HG03064 (cell line): ENCODE measurements at regions not wholly inside any gene's neighbourhood (a gene's known extent, or its start where the extent isn't known, plus 50 kb on each side); places are given as distances from the start of the nearest gene placed in this dataset.
"Not testable (repeated sequence)": the region's sequence is repeated elsewhere in the genome, so short reads cannot be mapped to it uniquely, and the experiment has no call there.

Source experiments
- ATAC-seq: cut with Tn5 transposase; IDR thresholded peaks from one replicate; pipeline ENCODE4 v1.9.1; 2021; ENCODE audit warnings: low read depth; ENCODE audit not compliant: unreplicated experiment

- no peak for ATAC-seq
These were observed 256.3 kb upstream of the MINDY3 start for GRCh38 chr10:16116404-16117304.

GRCh38 chr10:16117305-16117695 lies 257.0 kb upstream of the MINDY3 start:
- no peak for ATAC-seq

DNA sequence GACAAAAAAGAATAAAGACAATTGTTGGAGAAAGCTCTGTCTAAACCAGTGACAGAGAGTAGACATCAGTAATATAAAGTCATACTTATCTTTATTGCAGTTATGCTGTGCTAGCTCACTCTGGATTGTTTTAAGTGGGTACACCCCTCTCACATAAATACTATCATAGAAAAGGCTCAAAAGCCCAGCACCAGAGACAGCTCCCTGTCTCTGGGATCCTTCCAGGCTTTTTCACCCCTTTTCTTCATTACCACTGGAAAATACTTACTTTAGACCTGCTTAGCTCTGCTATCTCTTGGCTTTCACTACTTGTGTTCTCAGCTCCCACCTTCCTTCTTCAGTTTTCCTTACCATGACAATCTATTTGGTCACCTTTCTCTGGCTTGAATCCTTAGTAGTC lies 259.1 kb upstream of the MINDY3 start:
- ATAC-seq, result no peak

- no peak for ATAC-seq
These were observed 260.3 kb upstream of the MINDY3 start for GRCh38 chr10:16120563-16120962.

DNA sequence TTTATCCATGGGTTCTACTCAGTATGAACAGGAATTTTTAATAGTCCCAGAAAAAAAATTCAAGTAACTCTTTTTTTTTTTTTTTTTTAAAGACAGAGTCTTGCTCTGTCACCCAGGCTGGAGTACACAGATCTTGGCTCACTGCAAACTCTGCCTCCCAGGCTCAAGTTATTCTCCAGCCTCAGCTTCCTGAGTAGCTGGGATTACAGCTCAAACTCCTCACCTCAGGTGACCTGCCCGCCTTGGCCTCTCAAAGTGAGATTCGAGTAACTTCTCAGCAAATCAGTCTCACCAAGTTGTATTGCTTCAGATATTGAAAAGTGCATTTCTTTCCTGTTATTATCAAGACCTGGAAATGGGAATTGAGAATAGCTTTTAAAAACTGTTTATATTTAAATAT lies 281.2 kb upstream of the MINDY3 start:
- ATAC-seq, result no peak

DNA sequence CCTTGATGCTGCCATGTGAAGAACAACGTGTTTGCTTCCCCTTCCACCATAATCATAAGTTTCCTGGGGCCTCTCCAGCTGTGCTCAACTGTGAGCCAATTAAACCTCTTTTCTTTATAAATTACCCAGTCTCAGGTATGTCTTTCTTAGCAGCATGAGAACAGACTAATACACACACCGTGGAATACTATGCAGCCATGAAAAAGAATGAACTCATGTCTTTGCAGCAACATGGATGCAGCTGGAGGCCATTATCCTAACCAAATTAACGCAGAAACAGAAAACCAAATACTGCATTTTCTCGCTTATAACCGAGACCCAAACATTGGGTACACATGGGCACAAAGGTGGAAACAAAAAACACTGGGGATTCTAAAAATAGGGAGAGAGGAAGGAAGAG lies 286.7 kb upstream of the MINDY3 start:
- ATAC-seq, result no peak

DNA sequence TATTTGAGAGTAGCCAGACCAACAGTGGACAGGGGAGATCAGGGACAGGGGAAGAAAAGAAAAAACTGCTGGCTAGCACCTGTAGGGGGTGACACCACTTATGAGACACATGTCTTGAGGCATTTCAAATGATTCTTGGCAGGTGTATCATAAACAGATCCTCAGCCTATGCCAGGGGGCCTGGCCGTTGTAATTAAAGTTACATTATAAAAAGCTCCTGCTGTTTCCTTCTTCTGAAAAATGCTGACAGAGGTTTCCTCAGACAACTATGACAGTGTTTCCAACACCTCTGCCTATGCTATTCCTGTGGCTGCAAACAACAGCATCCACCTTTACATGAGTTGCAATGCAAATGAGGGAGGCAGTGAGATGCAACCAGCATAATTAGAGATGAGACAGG lies 281.0 kb upstream of the PTER start:
- no peak for ATAC-seq

DNA sequence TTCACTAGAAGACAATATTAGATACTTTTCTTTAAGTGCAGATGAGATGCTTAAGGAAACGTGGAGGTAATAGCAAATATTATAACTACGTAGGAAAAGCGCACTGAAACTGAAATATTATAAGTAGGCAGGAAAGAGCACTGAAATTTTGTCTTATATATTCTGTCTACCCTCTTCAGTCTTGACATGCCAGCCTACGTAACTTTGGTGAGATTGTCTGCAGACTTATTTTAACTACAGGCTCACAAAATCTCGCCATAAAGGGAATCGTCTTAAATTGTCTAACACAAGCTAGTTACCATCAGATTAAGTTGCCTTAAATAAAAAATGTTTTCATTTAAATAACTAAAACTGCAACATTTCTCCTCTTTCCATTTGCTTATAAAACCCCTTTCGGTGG lies 280.1 kb upstream of the PTER start:
- ATAC-seq, result no peak

DNA sequence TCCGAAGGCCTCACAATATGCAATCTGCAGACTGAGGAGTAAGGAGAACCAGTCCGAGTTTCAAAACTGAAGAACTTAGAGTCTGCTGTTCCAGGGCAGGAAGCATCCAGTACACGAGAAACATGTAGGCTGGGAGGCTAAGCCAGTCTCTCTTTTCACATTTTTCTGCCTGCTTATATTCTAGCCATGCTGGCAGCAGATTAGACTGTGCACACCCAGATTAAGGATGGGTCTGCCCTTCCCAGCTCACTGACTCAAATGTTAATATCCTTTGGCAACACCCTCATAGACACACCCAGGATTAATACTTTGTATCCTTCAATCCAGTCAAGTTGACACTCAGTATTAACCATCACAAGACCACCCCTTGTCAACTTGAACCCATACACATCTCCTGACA lies 271.7 kb upstream of the PTER start:
- not testable (repeated sequence) for ATAC-seq

GRCh38 chr10:16182144-16182543 lies 254.7 kb upstream of the PTER start:
- no peak for ATAC-seq

DNA sequence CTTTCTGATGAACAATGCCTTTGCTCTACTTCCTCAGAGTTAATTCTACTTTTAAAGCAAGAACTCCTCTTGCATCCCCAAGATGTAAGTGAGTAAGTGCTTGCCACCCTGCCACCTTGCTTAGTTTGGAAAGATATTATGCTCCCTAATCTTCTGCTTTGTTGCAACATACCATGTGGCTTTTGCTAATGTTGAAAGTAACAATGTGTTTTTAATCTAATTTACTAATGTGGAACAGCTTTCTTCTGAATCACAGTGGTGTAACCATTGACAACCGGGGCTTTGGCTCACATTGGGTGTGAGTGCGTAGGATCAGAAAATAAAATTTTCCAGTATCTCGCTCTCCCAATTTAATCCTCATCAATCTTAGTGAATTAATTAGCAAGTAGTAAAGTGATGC lies 254.1 kb upstream of the PTER start:
- no peak for ATAC-seq

- no peak for ATAC-seq
These were observed 252.7 kb upstream of the PTER start for GRCh38 chr10:16184096-16184597.

- no peak for ATAC-seq
These were observed 251.9 kb upstream of the PTER start for GRCh38 chr10:16184906-16185305.

DNA sequence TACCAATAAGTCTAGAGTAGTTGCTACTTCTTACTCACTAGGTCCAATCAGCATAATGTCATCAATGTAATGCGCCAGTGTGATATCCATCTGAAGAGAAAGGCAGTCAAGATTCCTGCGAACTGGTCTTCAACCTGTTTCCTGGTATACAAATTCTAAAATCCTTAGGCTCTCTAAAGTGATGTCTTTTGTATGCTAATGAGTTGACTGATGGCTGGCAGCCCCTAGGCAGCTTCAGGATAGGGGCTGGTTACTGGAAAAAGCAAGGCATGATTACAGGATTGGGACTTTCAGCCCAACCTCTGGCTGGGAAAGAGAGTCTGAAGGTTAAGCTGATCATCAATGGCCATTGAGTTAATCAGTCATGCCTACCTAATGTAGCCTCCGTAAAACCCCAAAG lies 250.2 kb upstream of the PTER start:
- no peak for ATAC-seq

DNA sequence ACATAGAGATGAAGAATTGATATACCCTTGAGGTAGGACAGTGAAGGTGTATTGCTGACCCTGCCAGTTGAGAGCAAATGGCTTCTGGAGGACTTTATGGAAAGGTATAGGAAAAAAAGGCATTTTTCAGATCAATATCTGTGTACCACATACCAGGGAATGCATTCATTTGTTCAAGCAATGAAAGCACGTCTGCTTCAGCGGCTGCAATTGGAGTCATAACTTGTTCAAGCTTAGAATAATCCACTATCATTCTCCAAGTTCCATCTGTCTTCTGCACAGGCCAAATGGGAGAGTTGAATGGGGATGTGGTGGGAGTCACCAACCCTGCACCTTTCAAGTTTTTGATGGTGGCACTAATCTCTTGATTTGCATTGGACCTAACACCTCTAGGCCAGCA lies 249.6 kb upstream of the PTER start:
- ATAC-seq, result no peak

DNA sequence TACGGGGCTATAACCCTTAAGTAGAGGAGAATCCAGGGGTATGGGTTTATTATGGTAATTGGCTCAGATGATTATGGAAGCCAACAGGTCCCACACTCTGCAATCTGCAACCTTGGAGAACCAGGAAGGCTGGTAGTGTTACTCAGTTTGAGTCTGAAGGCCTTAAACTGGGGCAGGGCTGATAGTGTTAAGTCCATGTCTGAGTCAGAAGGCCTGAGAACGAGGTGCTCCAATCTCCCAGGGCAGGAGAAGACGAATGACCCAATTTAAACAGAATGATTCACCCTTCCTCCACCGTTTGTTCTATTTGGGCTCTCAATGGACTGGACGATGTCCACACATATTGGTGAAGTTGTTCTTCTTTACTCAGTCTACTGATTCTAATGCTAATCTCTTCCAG lies 244.5 kb upstream of the PTER start:
- no peak for ATAC-seq

- no peak for ATAC-seq
These were observed 243.6 kb upstream of the PTER start for GRCh38 chr10:16193241-16193640.

DNA sequence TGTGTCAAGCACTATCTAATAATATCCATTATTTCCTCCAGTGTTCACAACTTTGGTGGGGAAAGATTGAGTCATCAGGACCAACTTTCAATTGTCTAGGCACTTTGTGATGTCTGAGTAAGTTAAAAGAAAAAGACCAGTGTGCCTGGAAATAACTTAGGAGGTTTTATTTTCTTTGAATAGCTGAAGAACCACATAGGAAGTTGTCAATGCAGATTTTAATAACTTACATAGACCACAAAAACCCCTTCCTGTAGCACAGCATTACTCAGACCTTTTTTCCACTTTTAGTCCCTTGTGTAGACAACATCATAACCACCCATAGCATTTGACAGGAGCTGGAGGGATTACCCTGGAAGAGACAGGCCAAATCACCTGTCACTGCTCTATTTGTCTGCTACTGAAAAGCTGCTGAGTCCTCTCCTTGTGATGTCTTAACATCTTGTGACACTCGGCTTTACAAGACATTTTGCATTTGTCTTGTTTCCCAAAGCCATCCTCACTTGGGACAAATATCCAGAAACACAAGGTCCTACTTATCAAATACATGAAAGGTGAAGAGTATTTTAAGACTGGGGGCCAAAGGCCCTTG lies 241.5 kb upstream of the PTER start:
- ATAC-seq, result peak; percentile 93

DNA sequence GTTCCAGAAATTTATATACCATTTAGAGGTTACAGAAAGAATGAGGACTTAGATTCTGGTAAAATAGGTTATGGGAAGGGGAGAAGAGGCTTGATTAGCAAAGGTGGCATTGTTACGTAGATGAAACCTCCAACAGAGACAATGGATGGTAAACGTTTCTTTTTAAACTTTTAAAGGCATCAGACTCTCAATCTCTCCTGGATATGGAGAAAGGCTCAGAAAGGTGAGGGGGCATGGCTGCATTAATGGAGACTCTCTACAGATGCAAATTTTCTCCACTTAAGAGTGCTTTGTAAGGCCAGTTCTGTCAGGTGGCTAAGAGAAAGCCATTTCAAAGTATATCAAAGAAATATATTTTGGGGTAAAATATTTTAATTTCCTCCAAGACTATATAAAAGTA lies 240.9 kb upstream of the PTER start:
- ATAC-seq, result no peak

DNA sequence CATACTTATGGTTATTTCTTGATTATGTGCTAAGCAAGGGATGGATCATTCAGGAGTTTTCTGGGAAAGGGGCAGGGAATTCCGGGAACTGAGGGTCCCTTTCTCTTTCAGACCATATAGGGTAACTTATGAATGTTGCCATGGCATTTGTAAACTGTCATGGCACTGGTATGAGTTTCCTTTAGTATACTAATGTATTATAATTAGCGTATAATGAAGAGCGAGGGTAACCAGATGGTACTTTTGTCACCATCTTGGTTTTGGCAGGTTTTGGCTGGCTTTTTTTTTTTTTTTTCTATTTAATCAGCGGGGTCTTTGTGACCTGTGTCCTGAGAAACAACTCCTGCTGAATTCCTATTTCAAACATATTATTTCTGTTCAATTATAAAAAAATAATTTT lies 237.6 kb upstream of the PTER start:
- no peak for ATAC-seq

DNA sequence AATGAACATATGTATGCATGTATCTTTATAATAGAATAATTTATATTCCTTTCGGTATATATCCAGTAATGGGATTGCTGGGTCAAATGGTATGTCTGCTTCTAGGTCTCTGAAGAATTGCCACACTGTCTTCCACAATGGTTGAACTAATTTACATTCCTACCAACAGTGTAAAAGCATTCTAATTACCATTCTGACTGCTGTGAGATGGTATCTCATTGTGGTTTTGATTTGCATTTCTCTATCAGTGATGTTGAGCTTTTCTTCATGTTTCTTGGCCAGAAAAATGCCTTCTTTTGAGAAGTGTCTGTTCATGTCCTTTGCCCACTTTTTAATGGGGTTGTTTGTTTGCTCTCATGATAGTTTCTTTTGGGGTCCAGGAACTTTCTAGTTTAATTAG lies 213.2 kb upstream of the PTER start:
- ATAC-seq, result not testable (repeated sequence)

GRCh38 chr10:16227674-16228073 lies 209.1 kb upstream of the PTER start:
- ATAC-seq, result no peak
